Uterus (tissue), 3 donors: ENCODE measurements at regions not wholly inside any gene's neighbourhood (a gene's known extent, or its start where the extent isn't known, plus 50 kb on each side); places are given as distances from the start of the nearest gene placed in this dataset.

Experiments used
- DNase-seq, 2 donors: peaks; one replicate each; pipeline ENCODE4 v3.0.0-alpha.2; 2019 to 2020
- H3K27ac ChIP-seq, 2 donors: fragments of 200-600 bp; sonication (generic); 1 replicate in 1 of 2; 2 replicates in 1 of 2; pipeline ENCODE4 v1.5.1; 2016 to 2018
- H3K27me3 ChIP-seq, 2 donors: fragments of 200-600 bp; sonication (generic); one replicate each; pipeline ENCODE4 v1.5.1; 2018 to 2019; ENCODE audit warnings: control low read depth in 1 of 2
- H3K36me3 ChIP-seq, 2 donors: fragments of 200-600 bp; sonication (generic); one replicate each; pipeline ENCODE4 v1.5.1; 2019; ENCODE audit warnings: control low read depth in 1 of 2
- H3K4me1 ChIP-seq, 2 donors: fragments of 200-600 bp; sonication (generic); one replicate each; pipeline ENCODE4 v1.5.1; 2018 to 2019; ENCODE audit warnings: control low read depth in 1 of 2
- H3K4me3 ChIP-seq, 2 donors: fragments of 200-600 bp; sonication (generic); 1 replicate in 1 of 2; 2 replicates in 1 of 2; pipeline ENCODE4 v1.5.1; 2018 to 2019; ENCODE audit warnings: mild to moderate bottlenecking in 1 of 2
- H3K9me3 ChIP-seq, 2 donors: fragments of 200-600 bp; sonication (generic); one replicate each; pipeline ENCODE4 v1.5.1; 2019; ENCODE audit warnings: control low read depth in 1 of 2
- CTCF ChIP-seq, 4 experiments: fragments of 200-600 bp in 2 of 4; fragments of 450-650 bp in 2 of 4; sonication (generic) in 2 of 4; IDR thresholded peaks; one replicate each; pipeline ENCODE4 v1.5.1; 2016 to 2019; ENCODE audit warnings: antibody characterized with exemption in 4 of 4, mild to moderate bottlenecking in 2 of 4, moderate library complexity in 1 of 4
- POLR2A ChIP-seq, 2 donors: fragments of 450-650 bp; IDR thresholded peaks; one replicate each; pipeline ENCODE4 v1.6.1; 2016; ENCODE audit warnings: antibody characterized with exemption in 2 of 2, mild to moderate bottlenecking in 1 of 2, moderate library complexity in 1 of 2
- intact Hi-C: fragments of 100-400 bp; cut with DNase I; formaldehyde crosslinking; loops from one replicate; pipeline ENCODE4 v1.15.1; 2023; ENCODE audit warnings: low total_unique reads
- donor health status: DM: yes; HTN: yes; CAD: no.

DNA sequence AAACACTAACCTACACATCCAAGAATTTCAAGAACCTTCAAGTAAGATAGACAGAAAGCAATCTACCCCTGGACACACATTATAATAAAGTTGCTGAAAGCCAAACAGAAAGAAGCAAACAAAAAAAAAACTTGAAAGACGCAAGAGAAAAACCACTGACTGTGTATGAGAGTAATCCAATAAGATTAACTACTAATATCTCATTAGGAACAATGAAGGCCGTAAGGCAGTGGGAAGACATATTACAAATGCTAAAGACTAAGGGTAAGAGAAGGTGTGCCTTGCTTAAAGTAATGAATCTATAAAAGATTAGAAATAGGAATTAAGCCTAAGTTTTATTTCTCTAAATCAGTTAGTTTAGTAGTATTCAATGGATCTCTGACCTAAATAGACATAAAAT, 1109.1 kb downstream of the JRKL start:
- intact Hi-C loops: no loop called here
- Histone ChIP-seq H3K27me3 (no peaks in the 10 kb centered on the region), H3K36me3 (no peaks in the 10 kb centered on the region), H3K4me1 (no peaks in the 10 kb centered on the region), H3K27ac (no peak overlapping the region), H3K4me3 (no peak overlapping the region), H3K9me3 (no peaks in the 10 kb centered on the region)
- no peak for DNase-seq
- TF ChIP-seq CTCF (IDR thresholded peaks at IDR 0.05) (no peak), POLR2A (IDR thresholded peaks at IDR 0.05) (no peak)

DNA sequence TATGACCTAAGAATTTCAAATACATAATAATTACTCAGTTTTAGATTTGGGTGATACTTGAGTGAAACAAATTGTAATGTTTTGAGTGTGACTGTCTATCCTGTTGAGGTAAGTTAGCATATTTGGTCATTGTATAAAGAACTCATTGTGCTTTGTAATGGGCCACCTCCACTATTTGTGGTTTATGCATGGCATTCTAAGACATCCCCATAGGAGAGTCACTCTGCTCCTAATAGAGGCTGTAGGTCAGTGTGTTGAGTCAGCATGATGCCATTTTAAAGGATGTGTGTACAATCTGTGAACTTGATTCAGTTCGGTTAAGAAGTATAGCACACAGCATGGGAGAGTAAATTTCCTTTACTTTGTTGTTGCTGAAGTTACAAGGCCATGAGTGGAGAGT, 1112.4 kb downstream of the JRKL start:
- intact Hi-C loops: no loop called here
- no peak overlapping the region for H3K27ac ChIP-seq
- no peak overlapping the region for H3K4me3 ChIP-seq
- H3K27me3 ChIP-seq: no peaks in the 10 kb centered on the region
- H3K4me1 ChIP-seq: no peaks in the 10 kb centered on the region
- no peak for DNase-seq
- no peaks in the 10 kb centered on the region for H3K9me3 ChIP-seq
- TF ChIP-seq CTCF (IDR thresholded peaks at IDR 0.05) (no peak), POLR2A (IDR thresholded peaks at IDR 0.05) (no peak)
- no peaks in the 10 kb centered on the region for H3K36me3 ChIP-seq

DNA sequence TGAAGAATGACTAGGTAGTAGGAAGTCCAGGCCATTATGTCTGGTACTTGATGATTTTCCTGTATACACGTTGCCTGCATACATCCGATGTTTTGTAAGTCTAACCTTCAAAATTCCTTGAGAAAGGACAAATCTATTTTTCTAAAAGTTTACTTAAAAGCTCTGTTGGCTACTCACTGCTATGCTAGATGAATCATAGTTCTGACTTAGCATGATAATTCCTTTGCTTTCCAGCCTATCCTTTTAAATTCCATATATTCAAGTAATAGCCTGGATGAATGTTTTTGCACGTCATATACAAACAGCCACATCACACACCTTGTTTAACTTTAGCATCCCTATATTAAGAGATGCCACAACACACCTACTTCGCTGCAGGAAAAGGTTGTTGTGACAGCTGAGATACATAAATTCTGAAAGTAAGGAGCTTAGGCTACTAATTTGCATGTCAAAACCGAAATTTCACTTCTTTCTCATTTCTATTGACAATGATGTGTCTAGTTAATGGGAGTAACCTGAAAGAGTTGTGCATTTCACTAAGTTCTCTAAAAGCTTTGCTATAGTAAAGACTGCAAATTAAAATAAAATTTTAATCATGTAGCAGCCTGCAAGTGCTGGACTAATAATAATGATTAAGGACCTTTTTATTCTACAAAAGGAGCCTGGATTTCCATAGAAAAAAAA, 1116.4 kb downstream of the JRKL start:
- no peak overlapping the region for H3K27ac ChIP-seq
- no peaks in the 10 kb centered on the region for H3K4me1 ChIP-seq
- DNase-seq: no peak
- no peaks in the 10 kb centered on the region for H3K36me3 ChIP-seq
- no peak overlapping the region for H3K4me3 ChIP-seq
- TF ChIP-seq POLR2A (IDR thresholded peaks at IDR 0.05): no peak
- TF ChIP-seq CTCF (IDR thresholded peaks at IDR 0.05): no peak
- H3K9me3 ChIP-seq: no peaks in the 10 kb centered on the region
- no peaks in the 10 kb centered on the region for H3K27me3 ChIP-seq
- intact Hi-C loops: no loop called here

- Histone ChIP-seq H3K9me3 (no peaks in the 10 kb centered on the region), H3K27me3 (no peaks in the 10 kb centered on the region), H3K36me3 (no peaks in the 10 kb centered on the region), H3K4me3 (no peak overlapping the region), H3K27ac (no peak overlapping the region), H3K4me1 (no peaks in the 10 kb centered on the region)
- no peak for TF ChIP-seq CTCF (IDR thresholded peaks at IDR 0.05)
- TF ChIP-seq POLR2A (IDR thresholded peaks at IDR 0.05): no peak
- DNase-seq: no peak
- intact Hi-C loops: no loop called here
Observed at GRCh38 chr11:97514446-97514845, 1124.6 kb downstream of the JRKL start.

DNA sequence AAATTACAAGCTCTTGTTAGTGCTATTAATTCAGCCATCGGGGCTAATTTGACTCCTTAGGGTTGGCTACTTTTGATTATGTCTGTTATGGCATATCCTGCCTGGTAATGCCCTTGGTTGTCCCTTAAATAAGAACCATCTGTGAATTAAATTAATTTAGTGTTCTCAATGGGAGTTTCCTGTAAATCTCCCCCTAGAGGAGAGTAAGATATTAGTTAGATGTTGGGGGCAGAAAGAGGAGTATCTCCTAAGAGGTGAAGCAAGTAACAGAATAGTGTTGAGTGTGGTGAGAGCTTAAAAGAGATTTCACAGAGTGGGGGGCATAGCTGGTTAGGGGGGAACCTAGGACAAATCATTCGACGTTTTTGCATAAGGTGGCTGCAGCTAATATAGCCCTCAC, 1126.9 kb downstream of the JRKL start:
- Histone ChIP-seq H3K9me3 (no peaks in the 10 kb centered on the region), H3K27ac (no peak overlapping the region), H3K27me3 (no peaks in the 10 kb centered on the region), H3K36me3 (no peaks in the 10 kb centered on the region), H3K4me3 (no peak overlapping the region), H3K4me1 (no peaks in the 10 kb centered on the region)
- TF ChIP-seq POLR2A (IDR thresholded peaks at IDR 0.05) (no peak), CTCF (IDR thresholded peaks at IDR 0.05) (no peak)
- DNase-seq: no peak
- intact Hi-C loops: no loop called here
